ENCODE measurements at regions not wholly inside any gene's neighbourhood (a gene's known extent, or its start where the extent isn't known, plus 50 kb on each side); places are given as distances from the start of the nearest gene placed in this dataset.

- Histone ChIP-seq H3K27me3 (no peaks in the 10 kb centered on the region), H3K36me3 (no peaks in the 10 kb centered on the region), H3K4me1 (peaks cover 0 to 23% (median 12%) of the 10 kb centered on the region in 4 donors), H3K9me3 (no peaks in the 10 kb centered on the region), H3K4me3 (no peak overlapping the region), H3K27ac (no peak overlapping the region)
- 89% methylated on average over 3 of the region's 10 CpGs for WGBS (ENCODE audit: insufficient coverage, low coverage, low lambda C conversion rate, missing lambda C conversion rate)
- ATAC-seq (no peak), DNase-seq (no peak)
- intact Hi-C loops (cut with DNase I), result no loop called here
- TF ChIP-seq CTCF (IDR thresholded peaks at IDR 0.05) (no peak), POLR2A (IDR thresholded peaks at IDR 0.05) (no peak)
These were observed 93.1 kb downstream of the TNFAIP2 start for GRCh38 chr14:103216399-103216798.

- DNase-seq (no peak), ATAC-seq (no peak)
- Histone ChIP-seq H3K36me3 (no peaks in the 10 kb centered on the region), H3K4me3 (no peak overlapping the region), H3K9me3 (no peaks in the 10 kb centered on the region), H3K27ac (no peak overlapping the region), H3K27me3 (no peaks in the 10 kb centered on the region), H3K4me1 (peaks cover 0 to 23% (median 12%) of the 10 kb centered on the region in 4 donors)
- TF ChIP-seq POLR2A (IDR thresholded peaks at IDR 0.05) (no peak), CTCF (IDR thresholded peaks at IDR 0.05) (no peak)
- WGBS (ENCODE audit: insufficient coverage, low coverage, low lambda C conversion rate, missing lambda C conversion rate), result 94% methylated on average over 2 of the region's 5 CpGs
- intact Hi-C loops (cut with DNase I), result no loop called here
These were observed 93.6 kb downstream of the TNFAIP2 start for GRCh38 chr14:103216857-103217256.

- ATAC-seq, result no peak
- Histone ChIP-seq H3K4me3 (no peak overlapping the region), H3K36me3 (no peaks in the 10 kb centered on the region), H3K4me1 (peaks cover 0 to 22% (median 9%) of the 10 kb centered on the region in 4 donors), H3K27me3 (no peaks in the 10 kb centered on the region), H3K27ac (no peak overlapping the region), H3K9me3 (no peaks in the 10 kb centered on the region)
- intact Hi-C loops (cut with DNase I), result no loop called here
- DNase-seq, result no peak
- TF ChIP-seq POLR2A (IDR thresholded peaks at IDR 0.05) (no peak), CTCF (IDR thresholded peaks at IDR 0.05) (no peak)
- WGBS (ENCODE audit: insufficient coverage, low coverage, low lambda C conversion rate, missing lambda C conversion rate), result 92% methylated on average over 1 of the region's 1 CpG
These were observed 94.3 kb downstream of the TNFAIP2 start for GRCh38 chr14:103217538-103217937.

- DNase-seq, result no peak
- intact Hi-C loops (cut with DNase I), result no loop called here
These were observed 97.1 kb downstream of the TNFAIP2 start for GRCh38 chr14:103220134-103220981.

More at GRCh38 chr14:103220134-103220981, 97.1 kb downstream of the TNFAIP2 start:
- no peaks in the 10 kb centered on the region for H3K27me3 ChIP-seq
- peak in 2 of 4 donors; percentile 38 to 42 for ATAC-seq
- WGBS (ENCODE audit: insufficient coverage, low coverage, low lambda C conversion rate, missing lambda C conversion rate), result 54% methylated on average over 10 of the region's 92 CpGs
- no peaks in the 10 kb centered on the region for H3K36me3 ChIP-seq
- TF ChIP-seq POLR2A (IDR thresholded peaks at IDR 0.05), result no peak
- TF ChIP-seq CTCF (IDR thresholded peaks at IDR 0.05), result no peak
- H3K27ac ChIP-seq, result no peak overlapping the region
- peaks cover 0 to 8% (median 0%) of the 10 kb centered on the region in 4 donors for H3K4me1 ChIP-seq
- peak overlapping the region; percentile 27 to 47 (median 34) for H3K4me3 ChIP-seq
- H3K9me3 ChIP-seq, result no peaks in the 10 kb centered on the region

Data from right lobe of liver (tissue), 6 donors.